ENCODE measurements at regions not wholly inside any gene's neighbourhood (a gene's known extent, or its start where the extent isn't known, plus 50 kb on each side); places are given as distances from the start of the nearest gene placed in this dataset.
A peak's percentile ranks its signal among the peaks of the same experiment; 100 is the strongest.
"Not testable (repeated sequence)": the region's sequence is repeated elsewhere in the genome, so short reads cannot be mapped to it uniquely, and the experiment has no call there.

- Mint-ChIP-seq H3K4me1 (no peaks in the 10 kb centered on the region), H3K9me3 (no peaks in the 10 kb centered on the region), H3K4me3 (no peak overlapping the region), H3K27ac (no peak overlapping the region), H3K36me3 (ENCODE audit: low read depth) (no peaks in the 10 kb centered on the region), H3K27me3 (no peaks in the 10 kb centered on the region)
- ATAC-seq (no peak), DNase-seq (no peak)
Observed at GRCh38 chr7:60706-61105, 131.7 kb upstream of the FAM20C start.

DNA sequence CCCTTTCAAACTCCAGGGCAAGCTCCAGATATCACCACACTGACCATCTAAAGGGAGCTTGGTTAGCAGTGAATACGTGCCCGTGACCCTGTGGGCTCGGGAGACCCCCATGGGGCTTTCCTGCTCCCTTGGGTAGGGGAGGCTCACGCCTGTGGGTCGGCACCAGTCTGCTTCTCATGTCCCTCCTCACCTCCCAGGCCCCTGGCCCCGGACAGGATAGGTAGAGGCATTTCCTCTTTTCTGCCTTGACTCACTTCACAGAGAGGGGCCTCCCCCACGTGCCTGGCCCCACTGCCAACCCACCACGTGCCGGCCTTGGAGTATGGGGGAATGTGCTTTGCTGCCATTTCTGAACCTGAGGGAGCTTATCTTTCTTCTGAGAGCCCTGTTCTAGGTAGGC lies 131.3 kb upstream of the FAM20C start:
- H3K36me3 Mint-ChIP-seq (ENCODE audit: low read depth), result no peaks in the 10 kb centered on the region
- DNase-seq (no peak), ATAC-seq (no peak)
- H3K9me3 Mint-ChIP-seq, result no peaks in the 10 kb centered on the region
- no peak overlapping the region for H3K4me3 Mint-ChIP-seq
- no peak overlapping the region for H3K27ac Mint-ChIP-seq
- no peaks in the 10 kb centered on the region for H3K27me3 Mint-ChIP-seq
- H3K4me1 Mint-ChIP-seq, result no peaks in the 10 kb centered on the region

- no peaks in the 10 kb centered on the region for H3K27me3 Mint-ChIP-seq
- H3K4me3 Mint-ChIP-seq, result no peak overlapping the region
- ATAC-seq, result no peak
- no peaks in the 10 kb centered on the region for H3K36me3 Mint-ChIP-seq (ENCODE audit: low read depth)
- no peaks in the 10 kb centered on the region for H3K9me3 Mint-ChIP-seq
- no peak for DNase-seq
- no peak overlapping the region for H3K27ac Mint-ChIP-seq
- no peaks in the 10 kb centered on the region for H3K4me1 Mint-ChIP-seq
Observed at GRCh38 chr7:61576-62360, 130.6 kb upstream of the FAM20C start.

DNA sequence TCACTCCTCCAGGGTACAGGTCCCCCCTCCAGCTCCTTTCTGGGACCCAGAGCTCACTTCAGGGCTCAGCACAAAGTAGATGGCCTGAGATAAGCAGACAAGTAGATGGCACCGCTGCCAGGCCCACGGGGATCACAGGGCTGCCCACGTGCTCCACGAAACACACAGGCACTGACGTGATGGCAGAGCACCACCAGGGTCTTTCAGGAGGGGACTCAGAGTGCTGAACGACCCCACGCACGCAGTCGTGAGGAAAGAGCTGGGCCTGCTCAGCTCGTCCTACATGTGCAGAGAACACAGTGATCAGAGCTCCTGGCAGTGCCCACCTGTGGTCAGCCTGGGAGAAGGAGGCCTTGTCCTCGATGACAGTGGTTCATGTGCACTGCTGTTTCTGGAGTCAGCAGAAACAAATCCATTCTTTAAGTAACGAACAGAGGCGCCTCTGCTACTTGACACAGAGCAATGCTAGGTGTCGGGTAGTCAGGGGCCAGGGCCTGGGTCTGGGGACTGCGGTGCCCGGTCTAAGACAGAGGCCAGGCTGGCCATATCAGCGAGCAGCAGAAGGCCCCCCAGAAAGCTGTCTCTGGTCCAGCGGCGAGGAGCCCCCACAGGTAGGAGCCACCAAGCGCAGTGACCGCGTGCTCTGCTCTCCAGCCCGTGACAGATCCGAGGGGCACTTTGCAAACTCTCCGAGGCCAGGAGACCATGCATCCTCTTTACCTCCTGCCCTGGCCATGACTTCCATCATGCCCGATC lies 129.8 kb upstream of the FAM20C start:
- no peak overlapping the region for H3K27ac Mint-ChIP-seq
- no peaks in the 10 kb centered on the region for H3K9me3 Mint-ChIP-seq
- H3K36me3 Mint-ChIP-seq (ENCODE audit: low read depth), result no peaks in the 10 kb centered on the region
- no peak overlapping the region for H3K4me3 Mint-ChIP-seq
- DNase-seq, result no peak
- no peak for ATAC-seq
- H3K27me3 Mint-ChIP-seq, result no peaks in the 10 kb centered on the region
- H3K4me1 Mint-ChIP-seq, result no peaks in the 10 kb centered on the region

DNA sequence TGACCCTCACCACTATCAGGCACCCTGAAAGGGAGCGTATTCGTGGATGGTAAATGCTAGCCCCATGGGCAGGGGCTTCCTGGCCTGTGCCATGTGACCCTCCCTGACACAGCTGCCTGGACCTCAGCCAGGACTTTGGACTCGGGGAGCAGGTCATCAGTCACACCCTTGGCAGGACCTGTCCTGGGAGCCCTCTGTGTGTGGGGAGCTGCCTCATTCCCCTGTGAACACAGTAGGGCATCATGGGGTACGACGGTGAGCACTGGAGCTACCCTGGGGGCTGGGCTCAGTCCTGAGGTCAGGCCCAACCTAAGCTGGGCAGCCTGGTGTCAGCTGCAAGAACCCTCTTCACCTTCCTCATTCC lies 129.3 kb upstream of the FAM20C start:
- Mint-ChIP-seq H3K27me3 (no peaks in the 10 kb centered on the region), H3K4me3 (no peak overlapping the region), H3K27ac (no peak overlapping the region), H3K36me3 (ENCODE audit: low read depth) (no peaks in the 10 kb centered on the region), H3K9me3 (no peaks in the 10 kb centered on the region), H3K4me1 (no peaks in the 10 kb centered on the region)
- ATAC-seq, result no peak
- DNase-seq, result no peak

DNA sequence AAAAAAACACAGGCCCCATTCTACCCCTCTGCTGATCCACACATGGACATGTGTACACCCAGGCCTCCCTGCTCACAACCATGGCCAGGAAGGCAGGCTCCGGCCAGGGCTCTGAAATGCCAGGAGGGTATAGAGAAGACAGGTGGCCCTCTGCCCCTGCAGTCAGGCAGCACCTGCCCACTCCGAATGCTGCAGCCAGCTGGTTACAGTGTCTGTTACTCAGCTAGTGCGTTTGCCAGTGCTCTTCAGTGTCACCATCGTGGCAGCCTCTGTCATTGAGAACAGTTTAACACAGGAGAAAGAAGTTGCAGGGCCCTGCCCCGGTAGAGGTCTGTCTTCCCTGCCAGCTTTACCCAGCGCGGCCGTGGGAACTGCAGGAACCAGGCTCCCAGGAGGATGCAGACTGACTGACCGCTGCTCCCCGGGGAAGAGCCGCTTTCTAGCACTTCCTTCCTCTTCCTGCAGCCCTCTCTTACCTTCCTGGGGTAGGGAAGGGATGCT lies 128.8 kb upstream of the FAM20C start:
- DNase-seq (no peak), ATAC-seq (no peak)
- Mint-ChIP-seq H3K27ac (no peak overlapping the region), H3K27me3 (no peaks in the 10 kb centered on the region), H3K9me3 (no peaks in the 10 kb centered on the region), H3K36me3 (ENCODE audit: low read depth) (no peaks in the 10 kb centered on the region), H3K4me1 (no peaks in the 10 kb centered on the region), H3K4me3 (no peak overlapping the region)

DNA sequence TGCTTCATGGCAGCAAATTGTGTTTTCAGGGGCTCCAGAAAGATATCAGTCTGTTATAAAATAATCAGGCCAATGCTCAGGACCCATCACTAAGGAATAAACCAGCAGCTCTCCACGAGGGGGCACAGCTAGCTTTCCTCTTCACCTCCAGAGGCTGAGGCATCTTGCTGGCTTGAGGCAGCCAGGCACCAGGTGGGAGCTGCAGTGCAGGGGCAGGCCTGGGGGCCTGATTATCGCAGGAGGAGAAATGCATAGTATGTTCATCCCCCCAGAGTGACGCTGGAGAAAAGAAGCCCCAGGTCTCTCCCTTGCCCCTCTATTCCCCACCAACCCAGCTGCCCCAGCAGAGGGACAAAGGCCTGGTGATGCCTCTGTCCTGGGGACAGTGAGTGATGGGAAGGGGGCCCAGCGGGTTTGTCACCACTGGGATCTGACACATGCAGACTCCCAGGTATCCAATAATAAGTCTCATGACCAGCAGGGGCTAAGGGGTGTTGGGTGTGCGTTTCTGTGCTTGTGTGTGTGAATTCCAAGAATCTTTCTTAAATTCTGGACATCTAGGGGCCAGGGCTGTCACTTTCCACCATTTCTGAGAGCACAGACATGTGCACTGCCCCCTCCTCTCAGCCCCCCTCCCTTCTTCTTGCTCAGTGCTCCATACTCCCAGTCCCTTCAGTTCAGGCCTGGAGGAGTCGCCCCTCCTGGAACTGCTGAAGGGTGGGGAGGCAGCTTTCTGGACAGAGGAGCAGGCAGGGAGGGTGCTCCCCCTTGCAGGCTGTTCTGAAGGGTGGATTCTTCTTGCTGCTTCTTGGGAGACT lies 128.1 kb upstream of the FAM20C start:
- Mint-ChIP-seq H3K4me3 (no peak overlapping the region), H3K27me3 (no peaks in the 10 kb centered on the region), H3K9me3 (no peaks in the 10 kb centered on the region), H3K36me3 (ENCODE audit: low read depth) (no peaks in the 10 kb centered on the region), H3K4me1 (no peaks in the 10 kb centered on the region), H3K27ac (no peak overlapping the region)
- ATAC-seq (no peak), DNase-seq (no peak)

- no peaks in the 10 kb centered on the region for H3K27me3 Mint-ChIP-seq
- DNase-seq, result no peak
- H3K36me3 Mint-ChIP-seq (ENCODE audit: low read depth), result no peaks in the 10 kb centered on the region
Observed at GRCh38 chr7:64916-65341, 127.4 kb upstream of the FAM20C start.

GRCh38 chr7:65554-65953 lies 126.8 kb upstream of the FAM20C start:
- DNase-seq (no peak), ATAC-seq (no peak)
- H3K4me1 Mint-ChIP-seq, result no peaks in the 10 kb centered on the region
- H3K27me3 Mint-ChIP-seq, result no peaks in the 10 kb centered on the region
- no peak overlapping the region for H3K27ac Mint-ChIP-seq
- no peaks in the 10 kb centered on the region for H3K9me3 Mint-ChIP-seq
- no peaks in the 10 kb centered on the region for H3K36me3 Mint-ChIP-seq (ENCODE audit: low read depth)
- H3K4me3 Mint-ChIP-seq, result no peak overlapping the region

More at GRCh38 chr7:64916-65341, 127.4 kb upstream of the FAM20C start:
- Mint-ChIP-seq H3K9me3 (no peaks in the 10 kb centered on the region), H3K4me1 (no peaks in the 10 kb centered on the region), H3K4me3 (no peak overlapping the region), H3K27ac (no peak overlapping the region)
- ATAC-seq, result no peak

- H3K4me1 Mint-ChIP-seq, result no peaks in the 10 kb centered on the region
Observed at GRCh38 chr7:66296-66695, 126.1 kb upstream of the FAM20C start.

GRCh38 chr7:66741-67140 lies 125.6 kb upstream of the FAM20C start:
- H3K9me3 Mint-ChIP-seq, result no peaks in the 10 kb centered on the region
- H3K4me3 Mint-ChIP-seq, result no peak overlapping the region
- H3K27ac Mint-ChIP-seq, result no peak overlapping the region
- no peaks in the 10 kb centered on the region for H3K36me3 Mint-ChIP-seq (ENCODE audit: low read depth)
- no peaks in the 10 kb centered on the region for H3K4me1 Mint-ChIP-seq
- H3K27me3 Mint-ChIP-seq, result no peaks in the 10 kb centered on the region
- no peak for ATAC-seq
- DNase-seq, result no peak

More at GRCh38 chr7:66296-66695, 126.1 kb upstream of the FAM20C start:
- H3K27me3 Mint-ChIP-seq, result no peaks in the 10 kb centered on the region
- H3K27ac Mint-ChIP-seq, result no peak overlapping the region
- no peak for DNase-seq
- H3K9me3 Mint-ChIP-seq, result no peaks in the 10 kb centered on the region
- no peak overlapping the region for H3K4me3 Mint-ChIP-seq
- H3K36me3 Mint-ChIP-seq (ENCODE audit: low read depth), result no peaks in the 10 kb centered on the region
- ATAC-seq, result no peak

DNA sequence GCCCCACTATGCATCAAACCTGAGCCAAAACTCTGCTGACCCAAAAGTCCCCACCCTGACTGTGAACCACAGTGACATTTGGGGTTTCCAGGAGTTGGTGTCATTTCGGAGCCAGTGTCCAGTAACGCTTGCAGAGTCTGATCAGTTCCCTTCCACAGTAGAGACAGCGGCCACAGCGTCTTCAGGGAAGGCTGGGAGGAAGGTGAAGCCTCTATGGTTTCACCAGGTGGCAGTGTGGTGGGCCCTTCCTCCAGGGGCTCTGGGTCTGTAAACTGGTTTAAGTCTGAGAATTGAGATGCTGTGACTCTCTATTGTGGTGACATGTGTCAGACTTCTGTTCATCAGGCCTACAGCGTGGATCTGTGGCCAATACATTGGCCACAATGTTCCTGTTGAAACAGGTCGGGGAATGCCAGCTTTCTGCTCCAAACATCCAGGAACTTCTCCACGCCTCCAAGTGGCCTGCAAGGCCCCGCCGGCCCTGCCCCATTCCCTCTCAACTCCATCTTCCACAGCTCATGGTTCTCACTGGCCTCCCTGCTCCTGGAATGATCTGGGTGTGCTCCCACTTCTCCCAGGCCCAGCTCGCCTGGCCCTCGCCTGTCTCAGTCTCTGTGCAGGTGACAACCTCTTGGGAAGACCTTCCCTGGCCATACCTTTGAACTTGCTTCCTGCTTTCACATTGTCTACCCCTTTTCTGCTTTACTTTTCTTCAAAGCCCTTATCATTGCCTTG lies 124.5 kb upstream of the FAM20C start:
- peak; percentile 29 for ATAC-seq
- Mint-ChIP-seq H3K27me3 (no peaks in the 10 kb centered on the region), H3K4me1 (no peaks in the 10 kb centered on the region), H3K9me3 (no peaks in the 10 kb centered on the region), H3K36me3 (ENCODE audit: low read depth) (no peaks in the 10 kb centered on the region), H3K27ac (no peak overlapping the region), H3K4me3 (no peak overlapping the region)
- no peak for DNase-seq

- Mint-ChIP-seq H3K27me3 (no peaks in the 10 kb centered on the region), H3K4me1 (no peaks in the 10 kb centered on the region), H3K9me3 (no peaks in the 10 kb centered on the region), H3K27ac (no peak overlapping the region), H3K4me3 (no peak overlapping the region), H3K36me3 (ENCODE audit: low read depth) (no peaks in the 10 kb centered on the region)
- ATAC-seq (no peak), DNase-seq (no peak)
Observed at GRCh38 chr7:68629-69028, 123.7 kb upstream of the FAM20C start.

DNA sequence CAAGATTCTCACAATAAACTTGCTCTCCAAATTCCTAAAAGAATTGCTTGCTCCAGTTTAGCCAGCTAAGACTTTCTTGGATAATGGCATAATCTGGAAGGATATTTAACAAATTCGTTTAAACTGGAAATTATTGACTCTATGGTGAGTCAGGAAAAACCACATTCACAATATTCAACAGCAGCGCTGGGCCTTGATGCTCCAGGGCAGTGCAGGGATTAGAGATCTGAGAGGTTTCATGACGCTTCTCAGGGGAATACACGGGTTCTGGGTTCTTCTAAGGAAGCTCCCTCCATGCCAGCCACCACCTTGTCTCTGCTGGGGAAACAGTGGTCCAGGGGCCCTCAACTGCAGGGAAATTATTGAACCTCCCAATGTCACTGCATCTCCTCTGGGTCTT lies 123.3 kb upstream of the FAM20C start:
- not testable (repeated sequence) for H3K4me3 Mint-ChIP-seq; H3K27ac Mint-ChIP-seq; ATAC-seq; H3K36me3 Mint-ChIP-seq (ENCODE audit: low read depth); H3K4me1 Mint-ChIP-seq; H3K9me3 Mint-ChIP-seq; H3K27me3 Mint-ChIP-seq; DNase-seq
